Thyroid gland (tissue), 4 donors: ENCODE measurements at regions not wholly inside any gene's neighbourhood (a gene's known extent, or its start where the extent isn't known, plus 50 kb on each side); places are given as distances from the start of the nearest gene placed in this dataset.

ENCODE experiments used
- CTCF ChIP-seq, 6 experiments: fragments of 200-600 bp in 3 of 6; fragments of 450-650 bp in 3 of 6; sonication (generic) in 3 of 6; IDR thresholded peaks; one replicate each; pipeline ENCODE4 v1.5.1; 2016 to 2019; ENCODE audit warnings: antibody characterized with exemption in 6 of 6, mild to moderate bottlenecking in 2 of 6, inconsistent platforms in 1 of 6, moderate library complexity in 1 of 6
- POLR2A ChIP-seq, 2 donors: fragments of 450-650 bp; IDR thresholded peaks; one replicate each; pipeline ENCODE4 v1.6.1; 2017; ENCODE audit warnings: antibody characterized with exemption in 2 of 2, mild to moderate bottlenecking in 2 of 2, moderate library complexity in 1 of 2

GRCh38 chr1:88302843-88303486 lies 381.1 kb upstream of the PKN2 start:
- TF ChIP-seq POLR2A (IDR thresholded peaks at IDR 0.05) (no peak), CTCF (IDR thresholded peaks at IDR 0.05) (peak in 5 of 6 experiments; percentile 26 to 76 (median 64))
